Fibroblast of skin of back (primary cell): ENCODE measurements at regions not wholly inside any gene's neighbourhood (a gene's known extent, or its start where the extent isn't known, plus 50 kb on each side); places are given as distances from the start of the nearest gene placed in this dataset.

Source experiments
- DNase-seq: peaks from one replicate; pipeline ENCODE4 v3.0.0-alpha.2; 2013

DNA sequence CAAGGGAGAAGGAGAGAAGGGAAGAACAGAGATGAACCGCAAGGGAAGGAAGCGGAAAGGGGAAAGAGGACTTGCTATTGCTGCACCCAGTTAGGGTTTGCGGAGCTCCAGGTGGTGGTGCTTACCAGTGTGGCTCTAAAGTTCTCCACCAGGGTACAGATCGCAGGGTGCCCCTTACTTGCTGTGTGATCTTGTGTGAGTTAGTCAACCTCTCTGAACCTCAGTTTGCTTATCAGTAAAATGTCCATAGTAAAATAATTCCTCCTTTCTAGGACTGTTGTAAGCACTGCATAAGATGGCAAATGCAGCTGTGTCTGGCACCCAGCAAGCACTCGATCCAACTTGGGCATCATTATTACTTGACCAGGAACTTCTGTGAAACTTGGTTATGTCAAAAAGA lies 230.7 kb upstream of the CDH5 start:
- no peak for DNase-seq

DNA sequence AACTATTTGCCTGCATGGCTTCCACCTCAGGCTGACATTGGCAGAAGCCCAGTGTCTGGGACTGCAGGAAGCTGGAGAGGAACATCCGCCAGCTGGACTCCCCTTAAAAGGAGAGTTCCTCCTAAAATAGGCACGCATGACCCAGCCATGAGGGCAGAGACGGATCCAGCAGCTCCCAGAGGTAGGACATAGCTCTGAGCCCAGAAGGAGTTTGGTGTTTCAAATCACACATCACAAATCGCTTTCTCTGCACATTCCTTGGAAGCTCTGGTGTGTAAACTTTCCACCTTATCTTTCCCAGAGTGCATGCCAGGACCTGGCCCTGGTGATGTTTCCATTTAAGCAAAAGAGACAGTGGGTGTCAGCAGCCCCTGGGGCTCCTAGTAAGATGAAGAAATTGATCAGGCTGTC lies 231.1 kb upstream of the CDH5 start:
- DNase-seq, result peak; percentile 37

DNA sequence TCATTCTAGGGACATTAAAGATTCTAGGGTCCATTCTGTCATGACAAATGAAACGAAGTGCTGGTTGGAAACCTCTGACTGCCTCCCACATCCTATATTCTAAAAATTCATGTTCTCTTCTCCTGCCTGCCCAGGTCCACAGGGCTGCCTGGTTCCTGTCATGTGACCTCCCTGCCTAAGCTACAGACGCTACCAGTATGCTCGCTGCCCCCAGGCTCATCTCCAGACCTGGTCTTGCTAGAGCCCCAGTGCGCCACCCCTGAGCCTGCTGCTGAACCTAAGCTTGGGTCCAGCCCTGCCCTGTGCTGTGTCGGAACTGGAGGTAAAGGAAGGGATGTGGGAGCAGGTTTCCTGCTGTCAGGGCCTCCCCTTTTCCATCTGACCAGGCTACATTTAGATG lies 231.6 kb upstream of the CDH5 start:
- no peak for DNase-seq

DNA sequence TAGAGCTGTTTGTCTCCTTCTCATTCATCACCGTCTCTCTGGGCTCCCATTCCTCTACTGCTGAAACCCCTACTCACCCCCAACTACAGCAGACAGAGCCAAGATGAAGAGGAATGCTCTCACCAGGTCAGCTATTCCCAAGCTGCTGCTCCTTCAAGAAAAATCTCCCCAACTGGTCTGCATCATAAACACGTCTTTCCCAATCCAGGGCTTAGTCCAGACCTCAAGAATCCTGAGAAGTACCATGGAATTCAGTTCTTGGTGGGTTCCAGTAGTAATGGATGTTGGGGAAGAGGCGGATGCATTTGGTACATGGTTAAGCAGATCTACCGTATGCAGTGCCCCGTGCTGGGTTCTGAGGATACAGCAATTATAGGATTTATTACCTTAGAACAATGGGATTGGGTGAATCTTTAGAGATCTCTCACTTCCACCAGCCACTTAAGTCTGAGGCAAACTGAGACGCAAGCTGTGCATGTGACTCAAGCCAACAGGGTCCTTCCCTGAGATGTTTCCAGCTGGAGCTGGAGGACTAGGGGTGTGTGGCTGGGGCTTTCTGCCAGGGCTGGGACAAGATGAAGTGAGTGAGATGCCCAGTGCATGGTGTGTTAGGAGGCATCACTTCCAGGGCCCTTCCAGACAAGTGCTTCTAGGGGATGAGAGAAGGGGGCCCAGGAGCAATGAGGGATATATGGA lies 232.7 kb upstream of the CDH5 start:
- DNase-seq, result no peak

DNA sequence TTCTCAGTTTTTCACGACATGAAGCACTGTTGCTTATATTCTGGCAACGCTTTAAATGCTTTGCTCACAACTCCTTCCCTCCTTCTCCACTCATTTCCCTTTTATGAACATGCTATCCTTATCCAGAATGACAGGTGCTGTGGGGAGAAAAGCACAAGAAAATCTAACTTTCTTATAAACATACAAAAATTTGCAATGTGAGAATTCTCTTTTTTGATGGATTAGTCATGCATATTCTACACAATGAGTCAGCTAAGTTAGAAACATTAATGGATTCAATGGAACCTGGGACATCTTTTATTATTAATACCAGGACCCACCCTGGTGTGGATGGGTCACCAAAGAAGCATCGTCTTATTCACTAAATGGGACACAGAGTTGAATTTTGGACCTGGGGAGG lies 234.6 kb upstream of the CDH5 start:
- peak; percentile 75 for DNase-seq

DNA sequence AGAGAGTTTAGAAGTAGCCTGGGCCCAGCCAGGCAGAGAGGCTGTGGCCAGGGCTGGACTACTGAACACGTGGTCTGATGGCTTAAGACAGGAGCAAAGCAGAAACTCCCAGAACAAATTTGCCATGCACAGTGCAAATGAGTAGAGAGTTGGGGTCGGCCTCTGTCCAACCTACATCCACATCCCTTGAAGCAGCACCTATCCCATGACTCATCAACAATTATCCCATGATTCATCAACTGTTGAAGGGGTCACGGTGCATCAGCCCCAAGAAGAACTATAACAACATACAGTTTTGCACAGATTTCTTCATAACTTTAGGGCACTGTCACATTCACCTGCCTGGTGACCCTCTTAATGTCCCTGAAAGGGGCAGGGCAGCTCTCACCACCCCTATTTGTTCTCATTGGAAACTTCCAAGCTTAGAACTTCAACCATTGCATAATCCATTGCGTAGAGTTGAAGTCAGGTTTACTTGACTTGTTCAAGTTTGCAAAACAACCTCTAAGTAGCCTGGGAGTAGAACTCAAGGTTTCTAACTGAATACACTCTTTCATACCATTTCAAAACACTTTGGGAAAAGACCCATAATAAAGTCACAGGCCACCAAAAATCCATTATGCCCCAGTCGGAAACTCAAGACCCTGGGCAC lies 235.2 kb upstream of the CDH5 start:
- DNase-seq, result peak; percentile 69

DNA sequence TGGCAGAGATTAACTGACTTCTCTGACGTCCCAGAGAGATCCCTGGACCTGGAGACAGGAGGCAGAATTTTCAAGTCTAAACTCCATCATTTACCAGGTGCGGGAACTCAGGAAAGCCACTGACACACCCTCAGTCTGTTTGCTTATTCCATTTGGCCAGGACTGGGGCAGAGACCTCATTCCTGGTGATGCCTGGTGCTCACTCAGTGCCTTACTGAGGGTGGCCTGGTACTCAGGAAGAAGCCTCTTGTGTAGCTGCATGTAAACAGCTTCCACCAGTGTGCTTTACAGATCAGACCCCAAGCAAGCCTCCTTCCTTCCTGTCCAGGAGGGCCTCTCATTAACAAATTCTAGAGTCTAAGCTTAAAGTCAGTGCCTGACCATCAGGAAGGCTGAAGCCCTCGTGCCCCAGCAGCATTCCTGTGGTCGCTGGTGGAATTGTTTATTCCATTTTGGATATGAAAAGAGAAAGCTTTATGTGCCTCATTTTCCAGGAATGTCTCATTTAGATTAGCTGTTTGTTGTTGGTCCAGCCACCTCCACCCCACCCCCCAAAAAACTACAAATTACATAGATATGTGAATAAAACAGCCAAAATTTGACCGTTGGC lies 236.1 kb upstream of the CDH5 start:
- DNase-seq, result peak; percentile 80

DNA sequence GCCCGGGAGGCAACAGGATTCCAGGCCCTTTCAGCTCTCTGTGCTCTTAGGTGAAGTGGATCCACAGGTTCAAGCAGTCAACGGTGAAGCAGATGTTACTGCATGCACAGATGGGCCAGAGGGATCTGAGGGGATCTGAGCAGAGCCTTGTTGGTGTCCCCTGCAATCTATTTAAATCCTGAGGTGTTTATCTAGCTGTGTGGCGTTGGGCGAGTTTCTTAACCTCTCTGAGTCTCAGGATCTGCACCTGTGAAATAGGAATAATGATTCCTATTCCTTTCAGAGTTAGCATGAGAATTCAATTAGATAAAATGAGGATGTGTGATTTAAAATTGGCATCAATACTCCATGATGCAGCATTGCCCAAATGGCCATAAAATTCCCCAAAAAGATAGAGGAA lies 237.3 kb upstream of the CDH5 start:
- no peak for DNase-seq

DNA sequence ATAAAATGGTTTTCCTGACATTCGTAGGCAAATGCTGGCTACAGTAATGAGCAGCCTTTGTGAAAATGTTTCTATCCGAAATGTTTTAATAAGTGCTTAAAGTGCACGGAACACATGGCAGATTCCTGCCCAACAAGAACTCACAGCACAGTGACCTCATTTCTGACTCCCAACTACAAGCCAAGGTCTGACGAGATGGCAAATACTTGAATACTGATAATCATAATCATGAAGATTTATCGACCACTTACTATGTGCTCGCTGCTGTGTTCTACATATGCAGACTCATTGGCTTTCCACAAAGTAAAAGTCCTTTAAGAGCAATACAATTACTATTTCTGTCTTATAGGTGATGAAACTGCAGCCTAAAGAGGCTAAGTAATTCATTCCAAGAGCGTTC lies 238.1 kb upstream of the CDH5 start:
- DNase-seq, result no peak

DNA sequence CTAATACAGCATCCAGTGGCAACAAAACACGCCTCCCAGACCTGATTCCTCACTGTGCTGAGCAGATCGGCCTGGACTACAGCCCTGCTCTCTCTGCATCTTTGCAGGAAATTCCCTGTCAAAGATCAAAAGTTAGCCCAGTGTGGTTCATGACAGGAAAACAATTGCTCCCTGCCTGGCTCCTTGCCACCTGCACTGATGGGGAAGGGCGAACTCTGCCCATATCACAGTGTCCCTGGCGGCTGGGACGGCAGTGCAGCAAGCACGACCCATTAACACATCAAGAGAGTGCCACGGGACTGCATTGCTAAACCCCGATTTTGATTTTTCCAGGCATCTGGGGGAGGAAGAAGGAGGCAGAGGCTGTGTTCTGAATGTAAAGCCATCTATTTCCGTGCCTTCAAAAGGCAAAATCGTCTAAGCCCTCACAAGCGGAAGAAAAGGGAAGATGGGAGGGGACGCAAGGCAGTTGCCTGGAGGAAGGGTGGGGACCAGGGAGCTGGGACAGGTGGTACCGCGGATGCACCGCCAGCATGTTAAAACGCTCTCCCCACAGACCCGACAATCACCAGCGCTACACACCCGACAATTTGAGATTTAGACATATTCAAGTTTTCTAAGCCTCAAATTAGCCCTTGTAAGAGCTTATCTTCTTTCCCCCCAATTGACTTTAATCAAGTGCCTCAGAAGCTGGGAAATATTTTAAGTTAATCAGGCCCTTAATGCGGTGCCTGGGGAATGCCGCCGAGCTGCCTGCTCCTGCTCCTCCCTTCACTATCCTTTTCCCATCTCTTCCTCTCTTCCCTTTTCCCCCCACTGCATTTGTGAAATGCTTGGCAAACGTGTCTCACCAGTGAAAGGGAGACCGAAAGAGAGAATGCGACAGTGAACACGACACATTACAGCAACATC lies 238.8 kb upstream of the CDH5 start:
- DNase-seq, result no peak

DNA sequence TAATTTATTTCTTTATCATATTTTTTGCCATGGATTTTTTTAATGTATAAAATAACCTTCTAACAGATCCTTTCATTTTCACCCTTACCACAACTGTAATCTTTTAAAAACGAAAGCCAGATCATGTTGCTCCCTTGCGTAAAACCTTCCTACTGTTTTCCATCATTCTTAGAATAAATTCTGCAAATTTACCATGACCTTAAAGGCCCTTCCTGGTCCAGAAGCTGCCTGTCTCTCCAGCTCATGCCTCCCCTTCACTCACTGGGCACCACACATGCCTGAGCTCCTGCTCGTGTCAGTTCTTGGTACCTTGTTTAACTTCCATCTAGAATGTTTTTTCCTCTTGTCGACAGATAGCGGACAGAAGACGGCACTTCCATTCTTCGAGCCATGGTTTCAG lies 245.0 kb upstream of the CDH5 start:
- no peak for DNase-seq

DNA sequence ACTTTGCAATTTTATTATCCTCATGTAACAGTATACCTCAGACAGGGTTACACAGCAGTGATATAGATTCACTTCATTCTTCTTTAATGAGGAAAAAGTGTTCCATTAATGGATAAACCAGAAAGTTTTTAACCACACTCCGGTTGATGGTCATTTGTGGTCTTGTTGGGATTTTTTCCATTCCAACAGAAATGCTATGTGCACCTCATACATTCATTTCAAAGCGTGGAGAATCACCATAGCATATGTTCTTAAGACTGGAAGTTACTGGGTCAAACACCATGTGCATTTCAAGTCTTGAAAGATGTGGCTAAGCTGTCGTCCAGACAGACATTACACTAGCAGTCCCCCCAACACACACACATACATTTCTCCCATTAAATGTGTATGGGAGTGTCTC lies 245.8 kb upstream of the CDH5 start:
- DNase-seq, result peak; percentile 5

DNA sequence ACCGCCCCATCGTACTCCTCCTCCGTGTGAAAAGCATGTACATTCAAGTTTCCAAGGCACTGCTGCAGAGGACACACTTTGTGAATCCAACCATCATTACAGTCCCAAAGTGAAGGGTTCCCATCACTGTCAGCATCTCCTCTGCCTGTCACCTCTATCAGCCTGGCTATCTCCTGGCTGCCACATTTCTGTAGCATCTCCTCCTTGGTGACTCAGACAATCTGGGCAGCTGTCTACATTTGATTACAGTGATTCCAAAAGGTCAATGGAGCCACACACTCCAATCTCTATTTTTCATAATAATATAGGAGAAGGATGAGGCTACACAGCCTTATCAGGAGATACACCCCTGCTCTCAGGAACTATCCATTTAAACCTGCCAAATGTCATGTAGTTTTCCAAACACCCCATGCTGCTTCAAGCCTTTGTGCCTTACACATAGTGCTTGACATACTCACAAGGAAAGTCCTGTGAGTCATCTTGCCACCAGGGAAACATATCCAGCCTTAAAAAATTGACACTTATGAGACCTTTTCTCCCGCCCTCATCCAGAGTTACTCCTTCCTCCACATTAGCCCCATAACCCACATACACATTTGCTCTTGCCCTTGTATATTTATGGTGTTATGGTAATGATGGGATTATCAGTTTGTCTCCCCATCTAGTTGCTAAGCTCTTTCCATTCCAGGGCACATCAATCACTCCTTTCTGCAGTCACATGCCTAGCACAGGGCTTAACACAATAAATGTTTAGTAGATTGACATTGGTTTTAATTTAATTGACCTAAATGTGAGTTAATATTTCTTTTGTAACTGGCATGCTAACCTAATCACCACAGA lies 250.1 kb upstream of the CDH5 start:
- DNase-seq, result peak; percentile 80

DNA sequence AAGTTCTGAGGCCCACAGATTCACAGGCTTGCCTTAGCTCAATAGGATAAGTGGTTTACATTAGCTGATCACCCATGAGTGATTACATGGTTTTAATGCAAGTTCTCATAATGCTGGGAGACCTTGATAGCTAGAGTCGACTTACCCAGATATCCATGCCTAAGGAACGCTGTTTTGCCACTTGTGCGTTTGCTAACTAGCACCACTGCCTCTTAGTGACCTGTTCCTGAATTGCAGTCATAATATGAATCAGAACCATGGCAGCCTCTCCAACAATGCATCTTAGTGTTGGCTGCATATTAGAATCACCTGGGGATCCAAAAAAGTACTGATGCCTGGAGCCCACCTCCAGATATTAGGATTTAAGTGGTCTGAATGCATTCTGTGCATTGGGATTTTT lies 251.1 kb upstream of the CDH5 start:
- no peak for DNase-seq

DNA sequence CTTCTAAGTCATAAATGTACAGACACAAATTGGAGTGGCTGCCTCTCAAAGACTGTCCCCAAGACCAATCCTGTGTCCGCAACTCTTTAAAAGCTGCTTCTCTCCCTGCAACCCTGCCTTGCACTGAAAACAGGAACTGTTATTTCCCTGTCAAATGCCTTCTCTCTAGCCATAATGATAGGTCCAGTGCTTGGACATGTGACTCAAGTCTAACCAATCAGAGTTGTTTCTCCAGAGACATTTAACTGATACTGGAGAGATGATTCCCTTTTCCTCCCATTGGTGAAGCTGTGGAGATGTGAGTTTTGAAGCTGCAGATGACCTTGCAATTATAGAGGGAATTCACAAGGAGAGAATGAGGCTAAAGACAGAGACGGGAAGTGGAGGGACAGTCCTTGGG lies 253.3 kb upstream of the CDH5 start:
- no peak for DNase-seq

DNA sequence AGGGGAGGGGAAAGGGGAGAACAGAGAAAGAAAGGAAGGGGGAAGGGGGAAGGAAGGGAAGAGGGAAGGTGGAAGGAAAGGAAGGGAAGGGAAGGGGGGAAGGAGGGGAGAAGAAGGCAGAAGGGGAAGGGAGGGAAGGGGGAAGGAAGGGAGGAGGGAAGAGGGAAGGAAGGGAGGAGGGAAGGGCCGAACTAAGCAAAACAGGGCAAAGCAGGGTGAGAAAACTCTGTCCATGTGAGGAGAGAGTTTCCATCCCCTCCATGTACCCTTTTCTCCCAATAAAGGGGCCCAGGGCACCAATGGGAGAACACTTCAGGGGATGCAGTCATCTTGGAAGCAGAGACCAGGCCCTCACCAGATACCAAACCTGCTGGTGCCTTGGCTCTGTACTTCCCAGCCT lies 256.8 kb upstream of the CDH5 start:
- DNase-seq, result no peak

DNA sequence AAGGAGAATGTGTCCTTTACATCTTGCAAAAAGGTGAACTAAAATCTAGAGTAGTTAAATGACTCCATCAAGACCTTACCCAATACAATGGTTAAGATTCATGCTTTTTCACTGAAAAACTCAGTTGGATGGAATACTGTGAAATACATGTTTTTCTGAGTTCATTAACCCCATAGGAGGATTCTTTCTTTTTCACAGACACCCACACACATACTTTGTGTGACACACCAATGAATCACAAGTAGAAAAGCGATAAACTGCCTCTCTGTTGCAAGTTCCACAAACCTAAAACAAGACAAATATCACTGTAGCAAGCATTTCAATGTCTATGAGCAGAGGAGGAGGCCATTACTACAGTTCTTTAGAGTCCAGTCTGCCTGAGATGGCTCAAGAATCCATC lies 258.8 kb upstream of the CDH5 start:
- peak; percentile 83 for DNase-seq

DNA sequence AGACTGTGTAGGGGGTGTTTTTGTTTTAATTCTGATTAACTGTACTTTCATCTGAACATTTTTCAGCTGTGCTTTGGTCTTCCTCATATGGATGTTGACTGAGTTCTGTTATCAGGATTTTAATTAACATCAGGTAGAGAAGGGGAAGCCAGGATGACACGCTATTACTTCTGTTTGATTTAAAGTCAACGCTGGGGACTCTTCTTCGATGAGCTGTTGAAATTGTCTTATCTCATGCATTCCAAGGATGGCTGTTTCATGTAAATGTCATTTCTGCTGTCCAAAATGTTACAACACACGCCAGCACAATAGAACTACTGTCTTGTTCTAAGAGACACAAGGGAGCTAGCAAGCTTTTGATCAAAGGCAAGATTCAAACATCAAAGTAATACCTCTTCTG lies 263.3 kb upstream of the CDH5 start:
- DNase-seq, result peak; percentile 45

DNA sequence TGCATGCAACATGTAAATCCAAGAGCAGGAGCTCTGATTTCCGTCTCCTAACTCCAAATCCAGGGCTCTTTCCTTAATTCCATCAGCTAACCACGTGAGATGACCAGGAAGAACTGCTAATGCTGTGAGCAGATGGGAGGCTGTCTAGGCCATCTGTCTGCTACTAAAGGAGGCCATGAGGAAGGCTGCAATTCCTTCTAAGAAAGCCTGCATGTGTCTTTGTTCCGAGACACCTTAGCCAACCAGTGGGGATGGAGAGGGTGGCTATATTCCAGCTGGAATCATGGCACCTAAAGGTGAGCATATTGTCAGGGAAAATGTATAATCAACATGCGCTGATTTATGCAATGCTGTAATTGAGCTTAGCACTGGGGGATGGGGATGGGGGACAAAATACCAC lies 267.2 kb upstream of the CDH5 start:
- DNase-seq, result no peak

DNA sequence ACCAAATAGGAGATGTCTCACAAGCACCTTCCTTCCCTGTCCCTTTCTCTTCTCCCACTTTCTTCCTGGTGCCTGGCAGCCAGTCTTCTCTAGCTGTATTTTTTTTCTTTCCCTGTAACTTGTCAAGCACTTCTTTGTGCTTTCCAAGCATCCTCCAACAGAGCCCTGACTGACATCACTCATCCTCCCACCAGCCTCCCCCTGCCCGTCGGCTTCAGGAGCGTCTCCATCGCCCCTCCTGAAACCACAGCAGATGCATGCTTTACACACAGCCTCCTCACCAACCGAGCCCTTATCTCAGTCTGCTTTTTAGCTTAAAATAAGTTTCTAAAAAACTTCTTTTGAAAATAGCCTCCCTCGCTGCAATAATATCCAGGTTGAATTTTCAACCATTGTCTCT lies 268.7 kb upstream of the CDH5 start:
- DNase-seq, result no peak

DNA sequence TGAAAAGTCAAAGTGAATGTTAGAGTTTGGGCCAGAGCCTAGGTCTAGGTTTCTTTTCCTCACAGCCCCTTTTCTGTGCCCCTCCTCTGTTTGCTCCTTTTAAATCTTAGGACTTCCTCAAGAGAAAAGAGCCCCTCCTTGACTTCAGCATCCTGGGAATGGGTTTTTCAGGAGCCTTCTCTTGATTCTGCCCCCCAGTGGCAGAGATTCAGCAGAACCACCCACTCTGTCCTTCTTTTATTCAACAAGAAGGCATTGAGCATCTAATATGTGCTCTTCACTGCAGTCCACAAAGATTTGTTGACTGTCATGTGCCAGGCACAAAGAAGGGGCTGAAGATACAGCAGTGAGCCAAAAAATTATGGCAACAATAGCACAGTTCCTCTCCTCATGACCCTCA lies 270.8 kb upstream of the CDH5 start:
- DNase-seq, result no peak

DNA sequence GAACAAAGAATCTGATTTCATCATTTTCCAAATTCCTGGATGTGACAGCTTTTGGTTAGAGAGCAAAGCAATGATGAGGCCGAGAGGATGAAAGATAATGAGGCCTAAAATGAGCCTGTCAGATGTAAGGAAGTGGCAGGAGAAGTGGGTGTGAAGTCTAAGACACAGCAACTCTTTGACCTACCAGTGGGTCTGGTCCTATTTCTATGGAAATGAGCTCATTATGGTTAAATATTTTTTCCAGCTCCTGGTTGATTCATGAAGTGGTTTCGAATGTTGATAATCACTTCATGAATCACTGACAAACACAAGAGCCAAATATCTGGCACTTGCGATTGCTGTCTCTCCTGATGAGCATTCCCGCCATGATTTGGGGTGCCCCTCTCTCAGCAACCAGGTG lies 273.3 kb upstream of the CDH5 start:
- peak; percentile 15 for DNase-seq
